Ishikawa (cell line): ENCODE measurements at regions not wholly inside any gene's neighbourhood (a gene's known extent, or its start where the extent isn't known, plus 50 kb on each side); places are given as distances from the start of the nearest gene placed in this dataset.

ENCODE experiments used
- CEBPB ChIP-seq: IDR thresholded peaks from 2 replicates; pipeline ENCODE4 v1.6.1; 2012
- CREB1 ChIP-seq: IDR thresholded peaks from 2 replicates; pipeline ENCODE4 v1.6.1; 2012; ENCODE audit warnings: low read depth
- EGR1 ChIP-seq: IDR thresholded peaks from 2 replicates; pipeline ENCODE4 v1.6.1; 2012
- EP300 ChIP-seq: IDR thresholded peaks from 2 replicates; pipeline ENCODE4 v1.6.1; 2012; ENCODE audit warnings: borderline replicate concordance
- FOXM1 ChIP-seq: IDR thresholded peaks from 2 replicates; pipeline ENCODE4 v1.6.1; 2012; ENCODE audit warnings: low read depth, borderline replicate concordance
- MAX ChIP-seq: IDR thresholded peaks from 2 replicates; pipeline ENCODE4 v1.6.1; 2012
- NFIC ChIP-seq: IDR thresholded peaks from 2 replicates; pipeline ENCODE4 v1.6.1; 2012
- TAF1 ChIP-seq: IDR thresholded peaks from 2 replicates; pipeline ENCODE4 v1.6.1; 2012; ENCODE audit warnings: low read depth, mild to moderate bottlenecking
- TCF12 ChIP-seq: IDR thresholded peaks from 2 replicates; pipeline ENCODE4 v1.6.1; 2012; ENCODE audit warnings: low read depth
- YY1 ChIP-seq: IDR thresholded peaks from 2 replicates; pipeline ENCODE4 v1.6.1; 2012; ENCODE audit warnings: low read depth

- TF ChIP-seq TCF12 (no peak), EGR1 (no peak), CREB1 (no peak), NFIC (no peak), FOXM1 (no peak), TAF1 (no peak), YY1 (no peak), EP300 (no peak), CEBPB (no peak), MAX (no peak)
Observed at GRCh38 chr13:83733293-83733692, 149.0 kb downstream of the SLITRK1 start.
